GM12875 (cell line): ENCODE measurements at regions not wholly inside any gene's neighbourhood (a gene's known extent, or its start where the extent isn't known, plus 50 kb on each side); places are given as distances from the start of the nearest gene placed in this dataset.

Experiments
- H3K4me3 ChIP-seq: one replicate; pipeline ENCODE4 v1.5.1; 2011; ENCODE audit warnings: low read depth, low read length, control low read depth
- TF ChIP-seq, protein P1 (sequence below): IDR thresholded peaks from 2 replicates; pipeline ENCODE4 v1.5.1; 2011; ENCODE audit warnings: low read depth, mild to moderate bottlenecking, control low read depth, inconsistent platforms, low read length, moderate library complexity, borderline replicate concordance; ENCODE audit not compliant: insufficient read depth

DNA sequence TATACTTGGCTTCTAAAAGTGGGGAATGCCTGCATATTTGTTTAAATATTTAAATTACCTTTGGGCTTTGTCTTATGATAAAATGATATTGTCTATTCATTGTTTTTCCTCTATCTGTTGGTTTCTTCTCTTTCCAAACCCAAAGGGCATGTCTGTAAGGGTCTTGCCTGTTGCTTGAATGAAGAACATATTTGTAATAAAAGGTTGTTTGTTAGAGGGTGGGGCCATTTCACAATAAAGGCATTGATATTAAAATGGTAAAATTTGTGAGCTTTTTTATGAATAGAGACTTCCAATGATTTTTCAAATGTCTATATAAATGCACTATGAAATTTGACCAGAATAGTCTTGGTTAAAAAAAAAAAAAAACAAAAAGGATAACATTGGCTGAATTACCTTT is 105.2 kb downstream of the DKK1 start:
- TF ChIP-seq, protein P1, sequence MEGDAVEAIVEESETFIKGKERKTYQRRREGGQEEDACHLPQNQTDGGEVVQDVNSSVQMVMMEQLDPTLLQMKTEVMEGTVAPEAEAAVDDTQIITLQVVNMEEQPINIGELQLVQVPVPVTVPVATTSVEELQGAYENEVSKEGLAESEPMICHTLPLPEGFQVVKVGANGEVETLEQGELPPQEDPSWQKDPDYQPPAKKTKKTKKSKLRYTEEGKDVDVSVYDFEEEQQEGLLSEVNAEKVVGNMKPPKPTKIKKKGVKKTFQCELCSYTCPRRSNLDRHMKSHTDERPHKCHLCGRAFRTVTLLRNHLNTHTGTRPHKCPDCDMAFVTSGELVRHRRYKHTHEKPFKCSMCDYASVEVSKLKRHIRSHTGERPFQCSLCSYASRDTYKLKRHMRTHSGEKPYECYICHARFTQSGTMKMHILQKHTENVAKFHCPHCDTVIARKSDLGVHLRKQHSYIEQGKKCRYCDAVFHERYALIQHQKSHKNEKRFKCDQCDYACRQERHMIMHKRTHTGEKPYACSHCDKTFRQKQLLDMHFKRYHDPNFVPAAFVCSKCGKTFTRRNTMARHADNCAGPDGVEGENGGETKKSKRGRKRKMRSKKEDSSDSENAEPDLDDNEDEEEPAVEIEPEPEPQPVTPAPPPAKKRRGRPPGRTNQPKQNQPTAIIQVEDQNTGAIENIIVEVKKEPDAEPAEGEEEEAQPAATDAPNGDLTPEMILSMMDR = no peak
- H3K4me3 ChIP-seq = no peak overlapping the region

DNA sequence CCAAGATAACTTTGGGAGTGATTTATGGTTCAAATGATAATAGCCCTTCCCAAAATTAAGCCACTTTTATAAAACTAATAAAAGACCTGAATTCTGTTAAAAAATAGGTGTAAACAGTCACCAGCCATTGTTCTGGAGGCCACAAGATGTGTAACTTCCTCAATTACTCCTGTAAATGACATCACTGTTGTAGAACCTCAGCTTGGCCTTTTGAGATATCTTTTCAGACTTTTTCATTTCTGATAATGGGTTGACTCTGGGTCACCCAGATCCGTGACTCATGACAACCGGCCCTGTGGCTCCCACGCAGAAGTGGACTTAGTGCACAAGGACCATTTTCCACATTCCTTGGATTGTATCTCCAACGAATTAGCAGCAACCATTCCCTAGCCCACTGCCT is 106.6 kb downstream of the DKK1 start:
- H3K4me3 ChIP-seq = no peak overlapping the region
- TF ChIP-seq, protein P1 = no peak

DNA sequence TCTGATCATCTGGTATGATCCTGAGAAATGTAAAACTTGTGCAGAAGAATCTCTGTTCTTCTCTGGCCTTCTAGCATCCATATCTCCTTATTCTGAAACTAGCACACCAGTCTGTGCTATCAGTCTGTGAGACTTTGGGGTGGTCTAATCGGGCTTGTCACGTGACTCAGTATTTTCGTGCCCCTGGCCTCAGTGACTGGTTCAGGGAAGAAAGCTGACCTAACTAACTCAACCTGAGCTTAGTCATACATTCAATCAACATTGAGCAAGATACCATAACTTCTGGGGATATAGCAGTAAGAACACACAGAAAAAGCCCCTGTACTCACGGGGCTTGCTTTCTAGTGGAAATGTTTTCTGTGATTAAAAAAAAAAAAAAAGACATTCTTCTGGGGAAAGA is 109.3 kb downstream of the DKK1 start:
- TF ChIP-seq, protein P1 = no peak

DNA sequence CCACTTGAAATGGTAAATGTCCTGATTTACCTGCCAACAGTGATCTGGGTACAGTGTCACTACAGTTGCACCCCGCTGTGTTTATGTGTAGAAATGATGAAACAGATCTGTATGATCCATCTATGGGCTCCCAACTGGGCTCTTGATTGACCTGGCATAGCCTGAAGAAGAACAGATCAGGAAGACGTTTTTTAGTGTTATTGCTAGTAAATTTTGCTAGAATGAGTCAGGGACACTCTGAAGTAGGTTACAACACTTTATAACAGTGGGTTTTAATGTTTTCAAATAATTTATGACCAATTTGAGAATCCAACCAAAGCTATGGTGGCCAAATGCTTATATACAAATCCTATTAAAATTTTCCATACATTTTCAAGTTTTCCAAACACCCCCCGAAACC is 110.3 kb downstream of the DKK1 start:
- TF ChIP-seq, protein P1 = no peak
- H3K4me3 ChIP-seq = no peak overlapping the region

More for the DNA sequence above, 109.3 kb downstream of the DKK1 start:
- no peak overlapping the region for H3K4me3 ChIP-seq

DNA sequence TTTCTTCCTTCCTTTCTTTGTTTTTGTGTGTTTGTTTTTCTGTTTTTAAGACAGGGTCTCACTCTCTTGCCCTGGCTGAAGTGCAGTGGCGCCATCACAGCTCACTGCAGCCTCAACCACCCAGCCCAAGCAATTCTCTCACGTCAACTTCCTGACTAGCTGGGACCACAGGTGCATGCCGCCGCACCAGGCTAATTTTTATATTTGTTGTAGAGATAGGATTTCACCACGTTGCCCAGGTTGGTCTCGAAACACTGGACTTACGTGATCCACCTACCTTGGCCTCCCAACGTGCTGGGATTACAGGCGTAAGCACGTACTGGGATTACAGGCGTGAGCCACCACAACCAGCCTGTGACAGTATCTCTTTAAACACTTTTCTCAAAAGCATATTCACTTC is 120.7 kb downstream of the DKK1 start:
- no peak overlapping the region for H3K4me3 ChIP-seq
- TF ChIP-seq, protein P1 = no peak

DNA sequence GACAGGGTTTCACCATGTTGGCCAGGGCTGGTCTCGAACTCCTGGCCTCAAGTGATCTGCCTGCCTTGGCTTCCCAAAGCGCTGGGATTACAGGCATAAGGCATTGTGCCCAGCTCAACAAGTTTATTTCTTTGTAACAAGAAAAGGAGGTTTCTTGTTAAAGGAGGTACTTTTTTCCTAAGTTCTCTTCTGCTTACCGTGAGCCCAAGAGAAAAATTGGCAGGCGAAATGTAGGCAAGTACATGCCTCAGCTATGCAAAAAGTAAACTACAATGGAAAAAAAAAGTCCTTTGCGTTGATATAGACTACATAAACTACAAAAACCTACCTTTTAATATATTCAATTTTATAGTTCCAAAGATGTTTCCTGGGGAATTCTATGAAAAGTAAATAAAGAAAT is 122.6 kb downstream of the DKK1 start:
- TF ChIP-seq, protein P1 = no peak
- no peak overlapping the region for H3K4me3 ChIP-seq

DNA sequence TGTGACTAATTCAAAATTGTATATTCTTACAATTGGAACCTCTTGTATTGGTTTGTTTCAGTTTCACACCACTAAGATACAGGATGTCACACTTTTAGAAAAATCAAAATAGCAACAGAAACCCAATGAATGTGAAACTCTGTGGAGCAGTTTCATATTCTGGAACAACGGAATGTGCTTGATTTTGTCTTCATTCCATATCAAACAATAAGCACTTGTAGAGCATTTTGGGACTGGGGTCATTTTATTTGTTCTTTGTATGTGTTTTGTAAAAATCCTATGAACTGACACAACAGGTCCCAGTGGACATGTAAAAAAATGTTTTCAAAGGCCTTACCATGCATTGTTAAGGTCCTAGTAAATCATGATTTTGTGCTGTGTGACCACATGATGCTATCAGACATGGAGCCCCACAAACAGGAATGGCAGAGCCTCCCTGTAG is 123.1 kb downstream of the DKK1 start:
- TF ChIP-seq, protein P1 = no peak
- no peak overlapping the region for H3K4me3 ChIP-seq
